Endodermal cell (in vitro differentiated cells): ENCODE measurements at regions not wholly inside any gene's neighbourhood (a gene's known extent, or its start where the extent isn't known, plus 50 kb on each side); places are given as distances from the start of the nearest gene placed in this dataset.
A peak's percentile ranks its signal among the peaks of the same experiment; 100 is the strongest.

Experiments used
- DNase-seq: peaks from one replicate; pipeline ENCODE4 v3.0.0-alpha.2; 2017
- H3K27ac ChIP-seq: 2 replicates; pipeline ENCODE4 v1.5.1; 2013; ENCODE audit warnings: mild to moderate bottlenecking, low read depth, low read length, moderate library complexity
- H3K27me3 ChIP-seq: 2 replicates; pipeline ENCODE4 v1.6.1; 2013; ENCODE audit warnings: mild to moderate bottlenecking, low read length, moderate library complexity; ENCODE audit not compliant: insufficient read depth, control insufficient read depth, poor library complexity, severe bottlenecking
- H3K36me3 ChIP-seq: 2 replicates; pipeline ENCODE4 v1.7.0; 2013; ENCODE audit warnings: mild to moderate bottlenecking, low read length, moderate library complexity; ENCODE audit not compliant: control insufficient read depth, insufficient read depth
- H3K4me1 ChIP-seq: one replicate; pipeline ENCODE4 v1.7.0; 2013; ENCODE audit warnings: low read length; ENCODE audit not compliant: control insufficient read depth, insufficient read depth
- H3K4me3 ChIP-seq: 2 replicates; pipeline ENCODE4 v1.5.1; 2013; ENCODE audit warnings: mild to moderate bottlenecking, low read length, moderate library complexity
- H3K9ac ChIP-seq: 2 replicates; pipeline ENCODE4 v1.6.1; 2013; ENCODE audit warnings: mild to moderate bottlenecking, low read length, moderate library complexity; ENCODE audit not compliant: poor library complexity, severe bottlenecking; ENCODE audit errors: extremely low read depth
- H3K9me3 ChIP-seq: 2 replicates; pipeline ENCODE4 v1.6.1; 2013; ENCODE audit warnings: mild to moderate bottlenecking, low read length, moderate library complexity; ENCODE audit not compliant: control insufficient read depth
- H3K27ac Mint-ChIP-seq: 2 replicates; pipeline ENCODE4 v1.8.0; 2020; ENCODE audit warnings: mixed read lengths
- H3K27me3 Mint-ChIP-seq: 2 replicates; pipeline ENCODE4 v1.8.0; 2021; ENCODE audit warnings: mild to moderate bottlenecking, mixed read lengths; ENCODE audit not compliant: insufficient read depth
- H3K36me3 Mint-ChIP-seq: 2 replicates; pipeline ENCODE4 v1.8.0; 2020; ENCODE audit warnings: low read depth, mixed read lengths
- H3K4me1 Mint-ChIP-seq: 2 replicates; pipeline ENCODE4 v1.8.0; 2020; ENCODE audit warnings: mixed read lengths
- H3K4me3 Mint-ChIP-seq: 2 replicates; pipeline ENCODE4 v1.8.0; 2020; ENCODE audit warnings: mild to moderate bottlenecking, moderate library complexity, mixed read lengths
- H3K9me3 Mint-ChIP-seq: 2 replicates; pipeline ENCODE4 v1.8.0; 2020; ENCODE audit warnings: mild to moderate bottlenecking, mixed read lengths
- CTCF ChIP-seq: fragments of 200-600 bp; sonication (generic); conservative IDR thresholded peaks from 2 replicates; pipeline ENCODE4 v1.5.0; 2021; ENCODE audit warnings: antibody characterized with exemption, mild to moderate bottlenecking
- WGBS, 2 experiments: methylation state at CpG; one replicate each; pipeline versions ENCODE4 v1.1.5 to v1.1.7; 2013; ENCODE audit warnings: missing lambda C conversion rate in 2 of 2, mixed read lengths in 1 of 2; ENCODE audit not compliant: insufficient coverage in 1 of 2, insufficient read length in 1 of 2; 5-methylcytosine and 5-hydroxymethylcytosine counted together

- Mint-ChIP-seq H3K27ac (peak overlapping the region; percentile 21), H3K36me3 (no peaks in the 10 kb centered on the region), H3K27me3 (no peaks in the 10 kb centered on the region), H3K4me3 (no peak overlapping the region), H3K9me3 (no peaks in the 10 kb centered on the region), H3K4me1 (peaks cover 53% of the 10 kb centered on the region)
- DNase-seq, result no peak
- no peak for TF ChIP-seq CTCF
- no peaks in the 10 kb centered on the region for H3K36me3 ChIP-seq
- H3K9me3 ChIP-seq, result no peaks in the 10 kb centered on the region
- H3K4me1 ChIP-seq, result peaks cover 13% of the 10 kb centered on the region
- H3K9ac ChIP-seq, result no peak overlapping the region
- no peaks in the 10 kb centered on the region for H3K27me3 ChIP-seq
- H3K27ac ChIP-seq, result no peak overlapping the region
- H3K4me3 ChIP-seq, result no peak overlapping the region
- 92 to 95% methylated on average over 12 to 17 of the region's 17 CpGs for WGBS, 2 experiments
These were observed 158.6 kb upstream of the PITRM1 start for GRCh38 chr10:3331187-3331586.

GRCh38 chr10:3330663-3331062 is 158.1 kb upstream of the PITRM1 start:
- no peak overlapping the region for H3K9ac ChIP-seq
- peaks cover 13% of the 10 kb centered on the region for H3K4me1 ChIP-seq
- H3K27ac Mint-ChIP-seq, result peak overlapping the region; percentile 21

GRCh38 chr10:3325954-3326750 is 153.6 kb upstream of the PITRM1 start:
- 91 to 98% methylated on average over 2 to 3 of the region's 7 CpGs for WGBS, 2 experiments
- Mint-ChIP-seq H3K4me3 (no peak overlapping the region), H3K27me3 (no peaks in the 10 kb centered on the region), H3K4me1 (peaks cover 24% of the 10 kb centered on the region), H3K9me3 (peaks cover 2% of the 10 kb centered on the region), H3K36me3 (no peaks in the 10 kb centered on the region), H3K27ac (no peak overlapping the region)
- TF ChIP-seq CTCF, result no peak
- peaks cover 6% of the 10 kb centered on the region for H3K4me1 ChIP-seq
- H3K9me3 ChIP-seq, result no peaks in the 10 kb centered on the region
- DNase-seq, result no peak
- H3K27ac ChIP-seq, result no peak overlapping the region
- no peaks in the 10 kb centered on the region for H3K36me3 ChIP-seq
- H3K27me3 ChIP-seq, result no peaks in the 10 kb centered on the region
- no peak overlapping the region for H3K9ac ChIP-seq
- no peak overlapping the region for H3K4me3 ChIP-seq

More at GRCh38 chr10:3330663-3331062, 158.1 kb upstream of the PITRM1 start:
- Mint-ChIP-seq H3K9me3 (no peaks in the 10 kb centered on the region), H3K36me3 (no peaks in the 10 kb centered on the region), H3K4me1 (peaks cover 49% of the 10 kb centered on the region), H3K27me3 (no peaks in the 10 kb centered on the region), H3K4me3 (no peak overlapping the region)
- no peak overlapping the region for H3K27ac ChIP-seq
- H3K27me3 ChIP-seq, result no peaks in the 10 kb centered on the region
- H3K9me3 ChIP-seq, result no peaks in the 10 kb centered on the region
- H3K4me3 ChIP-seq, result no peak overlapping the region
- DNase-seq, result no peak
- WGBS, 2 experiments, result 72 to 73% methylated on average over 5 to 8 of the region's 8 CpGs
- no peak for TF ChIP-seq CTCF
- H3K36me3 ChIP-seq, result no peaks in the 10 kb centered on the region
